ENCODE measurements at regions not wholly inside any gene's neighbourhood (a gene's known extent, or its start where the extent isn't known, plus 50 kb on each side); places are given as distances from the start of the nearest gene placed in this dataset.
"Not testable (repeated sequence)": the region's sequence is repeated elsewhere in the genome, so short reads cannot be mapped to it uniquely, and the experiment has no call there.

- Mint-ChIP-seq H3K36me3 (ENCODE audit: low read depth, unreplicated experiment) (no peaks in the 10 kb centered on the region), H3K9me3 (ENCODE audit: unreplicated experiment) (peaks cover 4% of the 10 kb centered on the region), H3K27ac (ENCODE audit: unreplicated experiment) (no peak overlapping the region), H3K27me3 (ENCODE audit: unreplicated experiment) (no peaks in the 10 kb centered on the region), H3K4me1 (ENCODE audit: unreplicated experiment) (no peaks in the 10 kb centered on the region), H3K4me3 (ENCODE audit: unreplicated experiment) (no peak overlapping the region)
- DNase-seq (ENCODE audit: low spot score): no peak
- no peak for TF ChIP-seq CTCF (IDR thresholded peaks at IDR 0.05; ENCODE audit: unreplicated experiment)
These were observed 86.4 kb upstream of the NOX3 start for GRCh38 chr6:155542036-155542435.

GRCh38 chr6:155538708-155539390 is 83.2 kb upstream of the NOX3 start:
- no peaks in the 10 kb centered on the region for H3K36me3 Mint-ChIP-seq (ENCODE audit: low read depth, unreplicated experiment)
- no peak for TF ChIP-seq CTCF (IDR thresholded peaks at IDR 0.05; ENCODE audit: unreplicated experiment)
- peaks cover 4% of the 10 kb centered on the region for H3K9me3 Mint-ChIP-seq (ENCODE audit: unreplicated experiment)
- no peak overlapping the region for H3K4me3 Mint-ChIP-seq (ENCODE audit: unreplicated experiment)
- DNase-seq (ENCODE audit: low spot score): no peak
- H3K27ac Mint-ChIP-seq (ENCODE audit: unreplicated experiment): no peak overlapping the region
- H3K27me3 Mint-ChIP-seq (ENCODE audit: unreplicated experiment): no peaks in the 10 kb centered on the region
- no peaks in the 10 kb centered on the region for H3K4me1 Mint-ChIP-seq (ENCODE audit: unreplicated experiment)

- no peak for TF ChIP-seq CTCF (IDR thresholded peaks at IDR 0.05; ENCODE audit: unreplicated experiment)
- Mint-ChIP-seq H3K27me3 (ENCODE audit: unreplicated experiment) (no peaks in the 10 kb centered on the region), H3K27ac (ENCODE audit: unreplicated experiment) (no peak overlapping the region), H3K4me1 (ENCODE audit: unreplicated experiment) (no peaks in the 10 kb centered on the region), H3K36me3 (ENCODE audit: low read depth, unreplicated experiment) (no peaks in the 10 kb centered on the region), H3K4me3 (ENCODE audit: unreplicated experiment) (no peak overlapping the region), H3K9me3 (ENCODE audit: unreplicated experiment) (peaks cover 2% of the 10 kb centered on the region)
- DNase-seq (ENCODE audit: low spot score): no peak
These were observed 79.0 kb upstream of the NOX3 start for GRCh38 chr6:155534678-155535077.

GRCh38 chr6:155530219-155530834 is 74.7 kb upstream of the NOX3 start:
- no peaks in the 10 kb centered on the region for H3K36me3 Mint-ChIP-seq (ENCODE audit: low read depth, unreplicated experiment)

GRCh38 chr6:155529814-155530213 is 74.2 kb upstream of the NOX3 start:
- H3K27me3 Mint-ChIP-seq (ENCODE audit: unreplicated experiment); H3K4me1 Mint-ChIP-seq (ENCODE audit: unreplicated experiment); H3K36me3 Mint-ChIP-seq (ENCODE audit: low read depth, unreplicated experiment); H3K27ac Mint-ChIP-seq (ENCODE audit: unreplicated experiment); DNase-seq (ENCODE audit: low spot score); H3K4me3 Mint-ChIP-seq (ENCODE audit: unreplicated experiment); H3K9me3 Mint-ChIP-seq (ENCODE audit: unreplicated experiment): not testable (repeated sequence)

More at GRCh38 chr6:155530219-155530834, 74.7 kb upstream of the NOX3 start:
- Mint-ChIP-seq H3K27ac (ENCODE audit: unreplicated experiment) (no peak overlapping the region), H3K9me3 (ENCODE audit: unreplicated experiment) (no peaks in the 10 kb centered on the region), H3K4me3 (ENCODE audit: unreplicated experiment) (no peak overlapping the region), H3K4me1 (ENCODE audit: unreplicated experiment) (peaks cover 6% of the 10 kb centered on the region), H3K27me3 (ENCODE audit: unreplicated experiment) (peaks cover 2% of the 10 kb centered on the region)
- no peak for DNase-seq (ENCODE audit: low spot score)
- peak; percentile 50 for TF ChIP-seq CTCF (IDR thresholded peaks at IDR 0.05; ENCODE audit: unreplicated experiment)

All from endothelial cell (in vitro differentiated cells).